ENCODE measurements at regions not wholly inside any gene's neighbourhood (a gene's known extent, or its start where the extent isn't known, plus 50 kb on each side); places are given as distances from the start of the nearest gene placed in this dataset.

- Histone ChIP-seq H3K9me3 (no peaks in the 10 kb centered on the region), H3K4me3 (no peak overlapping the region), H3K4me1 (replicated peaks) (no peaks in the 10 kb centered on the region), H3K27me3 (replicated peaks; ENCODE audit: insufficient read depth) (no peaks in the 10 kb centered on the region), H3K36me3 (no peaks in the 10 kb centered on the region), H3K27ac (no peak overlapping the region)
- DNase-seq (ENCODE audit: low spot score): no peak
- intact Hi-C loops (cut with DNase I): no loop called here
- TF ChIP-seq POLR2AphosphoS5 (IDR thresholded peaks at IDR 0.05): no peak
- no peak for TF ChIP-seq CTCF (IDR thresholded peaks at IDR 0.05)
- no peak for TF ChIP-seq POLR2A (IDR thresholded peaks at IDR 0.05)
- 70% methylated on average over 4 of the region's 4 CpGs for WGBS
Measured at GRCh38 chr2:48127612-48128191, 186.8 kb upstream of the FOXN2 start.

- H3K27me3 ChIP-seq (replicated peaks; ENCODE audit: insufficient read depth): no peaks in the 10 kb centered on the region
- no peak for DNase-seq (ENCODE audit: low spot score)
- H3K4me3 ChIP-seq: no peak overlapping the region
- TF ChIP-seq POLR2AphosphoS5 (IDR thresholded peaks at IDR 0.05) (no peak), POLR2A (IDR thresholded peaks at IDR 0.05) (no peak), CTCF (IDR thresholded peaks at IDR 0.05) (no peak)
- H3K4me1 ChIP-seq (replicated peaks): no peaks in the 10 kb centered on the region
- H3K27ac ChIP-seq: no peak overlapping the region
- intact Hi-C loops (cut with DNase I): no loop called here
- no peaks in the 10 kb centered on the region for H3K9me3 ChIP-seq
- H3K36me3 ChIP-seq: no peaks in the 10 kb centered on the region
- WGBS: 82% methylated on average over 1 of the region's 1 CpG
Measured at GRCh38 chr2:48129293-48129950, 185.1 kb upstream of the FOXN2 start.

- H3K4me1 ChIP-seq (replicated peaks): no peaks in the 10 kb centered on the region
- no peak overlapping the region for H3K4me3 ChIP-seq
- no peak overlapping the region for H3K27ac ChIP-seq
- TF ChIP-seq POLR2AphosphoS5 (IDR thresholded peaks at IDR 0.05) (no peak), POLR2A (IDR thresholded peaks at IDR 0.05) (no peak), CTCF (IDR thresholded peaks at IDR 0.05) (no peak)
- no peaks in the 10 kb centered on the region for H3K9me3 ChIP-seq
- 28% methylated on average over 6 of the region's 6 CpGs for WGBS
- H3K27me3 ChIP-seq (replicated peaks; ENCODE audit: insufficient read depth): no peaks in the 10 kb centered on the region
- intact Hi-C loops (cut with DNase I): no loop called here
- no peaks in the 10 kb centered on the region for H3K36me3 ChIP-seq
- DNase-seq (ENCODE audit: low spot score): no peak
Measured at GRCh38 chr2:48131539-48132270, 182.8 kb upstream of the FOXN2 start.

- Histone ChIP-seq H3K27ac (no peak overlapping the region), H3K36me3 (no peaks in the 10 kb centered on the region), H3K27me3 (replicated peaks; ENCODE audit: insufficient read depth) (no peaks in the 10 kb centered on the region), H3K4me1 (replicated peaks) (no peaks in the 10 kb centered on the region), H3K4me3 (no peak overlapping the region), H3K9me3 (no peaks in the 10 kb centered on the region)
- 65% methylated on average over 7 of the region's 7 CpGs for WGBS
- intact Hi-C loops (cut with DNase I): no loop called here
- TF ChIP-seq POLR2AphosphoS5 (IDR thresholded peaks at IDR 0.05): no peak
- TF ChIP-seq CTCF (IDR thresholded peaks at IDR 0.05): no peak
- no peak for TF ChIP-seq POLR2A (IDR thresholded peaks at IDR 0.05)
- DNase-seq (ENCODE audit: low spot score): no peak
Measured at GRCh38 chr2:48132271-48132625, 182.2 kb upstream of the FOXN2 start.

Measured in prostate gland (tissue), 2 donors.